ENCODE measurements at regions not wholly inside any gene's neighbourhood (a gene's known extent, or its start where the extent isn't known, plus 50 kb on each side); places are given as distances from the start of the nearest gene placed in this dataset.

GRCh38 chr1:5758000-5758858, 234.0 kb downstream of the NPHP4 start:
- ATAC-seq = no peak
- Mint-ChIP-seq H3K4me3 (no peak overlapping the region), H3K36me3 (ENCODE audit: insufficient read depth) (no peaks in the 10 kb centered on the region), H3K27me3 (ENCODE audit: low read depth) (peaks cover 22% of the 10 kb centered on the region), H3K4me1 (ENCODE audit: low read depth) (no peaks in the 10 kb centered on the region), H3K9me3 (peaks cover 8% of the 10 kb centered on the region)
- DNase-seq = no peak

DNA sequence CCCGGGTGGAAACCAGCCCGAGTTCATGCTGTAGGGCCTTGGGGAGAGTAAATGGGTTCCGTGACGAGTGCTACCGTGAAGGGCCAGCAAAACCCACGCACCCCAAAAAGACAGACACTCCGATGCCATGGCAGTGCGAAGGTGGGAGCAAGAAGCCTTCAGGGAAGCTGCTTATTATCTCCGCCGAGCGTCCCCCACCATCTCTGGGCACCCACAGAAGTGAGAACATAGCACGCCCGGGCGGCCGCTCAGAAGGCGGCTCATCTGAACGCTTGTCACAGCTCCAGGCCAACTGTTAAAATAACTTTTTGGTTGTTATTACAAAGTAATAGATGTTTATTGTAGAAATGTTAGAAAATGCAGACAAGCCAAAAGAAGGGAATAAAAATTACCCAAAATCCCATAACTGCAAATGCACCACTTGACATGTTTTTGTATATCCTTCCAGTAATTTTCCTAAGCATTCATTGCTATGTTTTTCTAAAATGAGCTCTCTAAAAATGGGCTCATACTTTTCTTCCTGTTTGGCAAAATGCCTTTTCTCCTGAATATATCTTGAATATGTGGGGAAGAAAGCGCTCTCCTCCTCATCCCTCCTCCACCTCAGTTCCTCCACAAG, 234.9 kb downstream of the NPHP4 start:
- Mint-ChIP-seq H3K4me1 (ENCODE audit: low read depth) (no peaks in the 10 kb centered on the region), H3K4me3 (no peak overlapping the region), H3K36me3 (ENCODE audit: insufficient read depth) (no peaks in the 10 kb centered on the region), H3K9me3 (peaks cover 6% of the 10 kb centered on the region), H3K27me3 (ENCODE audit: low read depth) (peaks cover 19% of the 10 kb centered on the region)
- no peak for ATAC-seq
- no peak for DNase-seq

DNA sequence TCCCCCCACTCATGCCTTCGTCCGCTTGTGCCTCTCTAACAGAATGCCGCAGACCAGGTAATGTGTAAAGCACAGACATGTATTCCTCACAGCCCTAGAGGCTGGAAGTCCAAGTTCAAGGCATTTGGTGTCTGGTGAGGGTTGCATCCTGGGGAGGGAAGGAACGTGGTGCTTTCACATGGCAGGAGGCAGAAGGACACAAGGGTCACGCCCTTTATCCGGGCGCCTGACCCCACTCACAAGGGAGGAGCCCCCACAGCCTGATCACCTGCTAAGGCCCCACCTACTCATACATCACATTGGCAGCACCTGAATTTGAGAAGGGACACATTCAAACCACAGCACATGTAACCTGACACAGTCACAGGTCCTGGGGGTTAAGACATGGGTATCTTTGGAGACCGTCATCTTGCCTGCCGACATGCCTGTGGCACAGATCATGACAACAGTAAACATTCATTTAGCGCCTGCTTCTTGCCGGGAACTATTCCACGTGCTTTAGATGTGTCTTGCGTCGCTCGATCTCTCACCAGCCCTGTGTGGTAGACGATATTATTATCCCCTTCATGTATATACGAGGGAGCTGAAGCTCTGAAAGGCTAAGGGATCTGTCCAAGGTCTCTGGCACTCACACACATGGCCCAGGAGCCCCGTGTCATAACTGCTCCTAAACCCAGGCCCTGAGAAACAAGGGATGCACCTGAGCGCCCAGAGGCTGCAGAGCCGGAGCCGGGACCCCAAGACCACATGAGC, 235.6 kb downstream of the NPHP4 start:
- H3K27me3 Mint-ChIP-seq (ENCODE audit: low read depth) = peaks cover 15% of the 10 kb centered on the region
- no peak overlapping the region for H3K4me3 Mint-ChIP-seq
- no peaks in the 10 kb centered on the region for H3K36me3 Mint-ChIP-seq (ENCODE audit: insufficient read depth)
- ATAC-seq (no peak), DNase-seq (no peak)
- no peaks in the 10 kb centered on the region for H3K4me1 Mint-ChIP-seq (ENCODE audit: low read depth)
- peaks cover 6% of the 10 kb centered on the region for H3K9me3 Mint-ChIP-seq

DNA sequence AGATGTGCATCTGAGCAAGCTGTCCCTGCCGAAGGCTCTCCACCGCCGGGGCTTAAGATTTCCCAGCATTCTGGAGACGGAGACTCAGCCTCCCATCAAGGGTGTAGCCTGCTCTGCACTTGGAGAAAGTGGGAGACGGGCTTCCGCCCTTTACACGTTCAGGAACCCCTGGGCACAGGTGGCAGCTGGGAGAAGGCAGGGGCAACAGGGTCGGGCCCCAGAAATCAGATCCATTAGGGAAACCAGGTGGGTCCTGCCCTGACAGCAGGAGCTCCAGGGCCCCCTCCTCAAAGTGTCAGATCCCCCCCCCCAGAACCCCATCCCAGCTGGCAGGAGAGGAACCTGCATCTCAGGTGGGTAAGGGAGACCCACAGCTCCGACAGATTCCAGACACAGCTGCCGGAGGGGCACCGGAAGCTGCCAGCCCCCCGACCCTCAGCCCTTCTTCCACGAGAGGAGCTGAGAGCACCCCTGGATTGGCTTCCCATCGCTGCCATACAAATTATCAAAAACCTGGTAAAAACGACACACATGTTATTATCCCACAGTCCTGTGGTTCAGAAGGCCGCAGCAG, 236.6 kb downstream of the NPHP4 start:
- Mint-ChIP-seq H3K27me3 (ENCODE audit: low read depth) (peaks cover 14% of the 10 kb centered on the region), H3K4me1 (ENCODE audit: low read depth) (no peaks in the 10 kb centered on the region), H3K9me3 (peaks cover 6% of the 10 kb centered on the region), H3K4me3 (no peak overlapping the region), H3K36me3 (ENCODE audit: insufficient read depth) (no peaks in the 10 kb centered on the region)
- no peak for ATAC-seq
- no peak for DNase-seq

GRCh38 chr1:5754817-5755551, 237.2 kb downstream of the NPHP4 start:
- no peak overlapping the region for H3K4me3 Mint-ChIP-seq
- no peak for ATAC-seq
- no peaks in the 10 kb centered on the region for H3K36me3 Mint-ChIP-seq (ENCODE audit: insufficient read depth)
- H3K27me3 Mint-ChIP-seq (ENCODE audit: low read depth) = peaks cover 8% of the 10 kb centered on the region
- H3K4me1 Mint-ChIP-seq (ENCODE audit: low read depth) = no peaks in the 10 kb centered on the region
- DNase-seq = no peak
- no peaks in the 10 kb centered on the region for H3K9me3 Mint-ChIP-seq

- no peaks in the 10 kb centered on the region for H3K9me3 Mint-ChIP-seq
- no peak overlapping the region for H3K4me3 Mint-ChIP-seq
- ATAC-seq = no peak
- no peak for DNase-seq
- no peaks in the 10 kb centered on the region for H3K36me3 Mint-ChIP-seq (ENCODE audit: insufficient read depth)
- no peaks in the 10 kb centered on the region for H3K4me1 Mint-ChIP-seq (ENCODE audit: low read depth)
- H3K27me3 Mint-ChIP-seq (ENCODE audit: low read depth) = peaks cover 9% of the 10 kb centered on the region
These were observed 238.4 kb downstream of the NPHP4 start for GRCh38 chr1:5753549-5754421.

DNA sequence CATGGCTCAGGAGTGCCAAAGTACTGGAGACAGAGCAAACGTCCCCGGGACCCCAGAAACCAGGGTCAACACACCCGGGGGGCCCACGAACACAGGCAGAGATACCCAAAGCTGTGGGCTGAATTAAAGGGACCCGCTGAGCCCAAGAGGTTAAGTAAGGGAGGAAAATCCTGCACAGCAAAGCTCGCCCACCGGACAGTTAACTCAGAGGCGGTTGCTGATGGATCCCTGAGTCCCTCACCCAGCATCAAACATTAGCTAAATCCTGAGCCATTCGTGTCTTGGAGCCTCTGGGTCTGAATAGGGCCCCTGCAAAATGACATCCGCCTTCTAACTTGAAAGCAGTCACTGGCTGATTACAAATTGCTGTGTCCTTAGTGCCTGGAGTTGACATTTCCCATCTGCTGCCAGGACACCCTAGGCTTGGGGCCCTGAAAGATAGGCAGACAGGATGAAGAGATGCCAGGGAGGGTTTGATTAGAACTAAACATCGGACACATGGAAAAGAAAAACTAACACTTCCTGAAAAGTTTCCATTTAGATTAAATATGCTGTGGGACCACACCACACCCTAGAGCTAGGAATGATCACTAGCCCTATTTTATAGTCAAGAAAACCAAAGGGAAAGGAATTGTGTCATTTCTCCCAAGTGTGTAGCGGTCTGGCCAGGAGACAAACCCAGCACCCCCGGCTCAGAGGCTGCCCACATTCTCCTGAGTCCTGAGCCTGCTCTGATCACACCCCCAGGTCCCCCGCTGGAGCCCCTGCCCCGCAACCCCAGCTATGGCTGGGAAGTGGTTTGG, 239.3 kb downstream of the NPHP4 start:
- H3K9me3 Mint-ChIP-seq = no peaks in the 10 kb centered on the region
- no peak for ATAC-seq

DNA sequence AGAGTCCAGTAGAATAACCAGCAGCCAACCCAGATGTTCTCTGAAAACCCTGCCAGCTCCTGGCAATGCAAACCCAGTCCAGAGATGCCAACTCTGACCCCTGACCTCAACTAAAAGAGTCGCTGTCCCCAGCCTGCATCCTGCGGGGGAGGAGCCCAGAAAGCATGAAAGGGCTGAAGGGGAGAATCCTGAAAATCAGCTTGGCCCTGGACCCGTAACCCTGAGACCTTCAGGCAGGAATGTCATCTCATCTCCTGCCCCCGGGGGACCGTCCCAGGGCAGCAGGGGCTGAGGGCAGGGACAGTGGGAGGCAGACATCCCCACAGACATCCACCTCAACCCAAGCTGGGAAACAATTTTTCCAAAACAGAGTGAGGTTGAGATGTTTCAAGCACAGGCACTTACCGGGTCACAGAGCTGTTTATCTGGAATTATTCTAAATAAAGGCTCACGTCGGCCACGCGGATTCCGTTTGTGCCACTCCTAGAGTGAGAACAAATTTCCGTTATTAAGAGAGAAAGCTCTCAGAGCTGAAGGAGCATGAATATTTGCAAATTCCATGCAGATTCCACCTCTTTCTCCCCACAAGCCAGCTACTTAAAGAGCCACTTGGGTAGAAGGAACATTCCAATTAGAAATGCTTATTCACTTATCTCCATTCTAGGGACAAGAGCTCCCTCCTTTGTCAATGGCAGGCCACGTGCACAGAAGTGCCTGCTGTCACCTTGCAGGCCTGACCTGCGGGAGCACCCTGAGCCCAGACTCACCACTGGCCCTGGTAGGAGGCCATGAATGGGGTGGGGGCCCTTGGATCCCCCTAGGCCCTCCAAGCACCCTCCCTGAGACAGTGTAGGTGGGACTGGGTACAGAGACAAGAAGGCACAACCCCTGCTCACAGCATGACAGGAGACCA, 240.1 kb downstream of the NPHP4 start:
- H3K9me3 Mint-ChIP-seq = no peaks in the 10 kb centered on the region
- H3K36me3 Mint-ChIP-seq (ENCODE audit: insufficient read depth) = no peaks in the 10 kb centered on the region
- peaks cover 6% of the 10 kb centered on the region for H3K27me3 Mint-ChIP-seq (ENCODE audit: low read depth)
- no peak overlapping the region for H3K4me3 Mint-ChIP-seq
- ATAC-seq = no peak
- DNase-seq = no peak
- no peaks in the 10 kb centered on the region for H3K4me1 Mint-ChIP-seq (ENCODE audit: low read depth)

More for the DNA sequence above, 239.3 kb downstream of the NPHP4 start:
- Mint-ChIP-seq H3K4me1 (ENCODE audit: low read depth) (no peaks in the 10 kb centered on the region), H3K27me3 (ENCODE audit: low read depth) (peaks cover 6% of the 10 kb centered on the region), H3K36me3 (ENCODE audit: insufficient read depth) (no peaks in the 10 kb centered on the region), H3K4me3 (no peak overlapping the region)
- no peak for DNase-seq

GRCh38 chr1:5751163-5751540, 241.1 kb downstream of the NPHP4 start:
- no peak for ATAC-seq

GRCh38 chr1:5750186-5751162, 241.8 kb downstream of the NPHP4 start:
- no peak overlapping the region for H3K4me3 Mint-ChIP-seq
- ATAC-seq (no peak), DNase-seq (no peak)
- no peaks in the 10 kb centered on the region for H3K36me3 Mint-ChIP-seq (ENCODE audit: insufficient read depth)
- H3K9me3 Mint-ChIP-seq = no peaks in the 10 kb centered on the region
- no peaks in the 10 kb centered on the region for H3K4me1 Mint-ChIP-seq (ENCODE audit: low read depth)
- peaks cover 10% of the 10 kb centered on the region for H3K27me3 Mint-ChIP-seq (ENCODE audit: low read depth)

More at GRCh38 chr1:5751163-5751540, 241.1 kb downstream of the NPHP4 start:
- H3K9me3 Mint-ChIP-seq = no peaks in the 10 kb centered on the region
- no peak overlapping the region for H3K4me3 Mint-ChIP-seq
- no peaks in the 10 kb centered on the region for H3K4me1 Mint-ChIP-seq (ENCODE audit: low read depth)
- no peaks in the 10 kb centered on the region for H3K36me3 Mint-ChIP-seq (ENCODE audit: insufficient read depth)
- DNase-seq = no peak
- H3K27me3 Mint-ChIP-seq (ENCODE audit: low read depth) = peaks cover 6% of the 10 kb centered on the region

Measured in activated T-cell treated with anti-CD3 and anti-CD28 coated beads, Interleukin-2, amount 50 U/mL, for 4 hours (primary cell).